ENCODE measurements at regions not wholly inside any gene's neighbourhood (a gene's known extent, or its start where the extent isn't known, plus 50 kb on each side); places are given as distances from the start of the nearest gene placed in this dataset.

GRCh38 chrX:84710611-84711010 is 208.4 kb upstream of the HDX start:
- DNase-seq (ENCODE audit: low read depth) (peak; percentile 38), FAIRE-seq (no peak)
- no peaks in the 10 kb centered on the region for H3K36me3 ChIP-seq (ENCODE audit: control insufficient read depth, insufficient read depth, low read length)
- H3K4me3 ChIP-seq (ENCODE audit: low read depth, low read length) = no peak overlapping the region
- H3K27me3 ChIP-seq (ENCODE audit: control insufficient read depth, insufficient read depth, low read length) = no peaks in the 10 kb centered on the region
- no peak for TF ChIP-seq CTCF (IDR thresholded peaks at IDR 0.05; ENCODE audit: insufficient read depth, low read length, severe bottlenecking)

DNA sequence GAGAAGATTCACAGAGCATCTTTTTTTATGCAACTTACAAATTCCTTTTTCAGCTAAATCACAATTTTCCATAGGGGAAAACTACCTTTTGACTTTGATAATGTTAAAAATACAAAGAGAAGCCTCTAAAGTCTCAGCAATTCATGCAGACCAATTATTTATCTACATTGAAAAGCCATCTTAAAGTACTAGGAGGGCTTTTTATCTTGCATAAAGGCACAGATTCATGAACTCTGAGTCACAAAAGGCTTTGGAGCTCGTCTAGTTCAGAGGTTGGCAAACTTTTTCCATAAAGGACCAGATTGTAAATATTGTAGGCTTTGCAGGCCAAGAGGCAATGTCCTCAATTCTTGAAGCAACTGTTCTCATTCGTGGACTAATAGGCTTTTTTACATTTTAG is 210.4 kb upstream of the HDX start:
- H3K27me3 ChIP-seq (ENCODE audit: control insufficient read depth, insufficient read depth, low read length) = no peaks in the 10 kb centered on the region
- DNase-seq (ENCODE audit: low read depth) = no peak
- H3K36me3 ChIP-seq (ENCODE audit: control insufficient read depth, insufficient read depth, low read length) = no peaks in the 10 kb centered on the region
- TF ChIP-seq CTCF (IDR thresholded peaks at IDR 0.05; ENCODE audit: insufficient read depth, low read length, severe bottlenecking) = no peak
- H3K4me3 ChIP-seq (ENCODE audit: low read depth, low read length) = no peak overlapping the region
- no peak for FAIRE-seq

DNA sequence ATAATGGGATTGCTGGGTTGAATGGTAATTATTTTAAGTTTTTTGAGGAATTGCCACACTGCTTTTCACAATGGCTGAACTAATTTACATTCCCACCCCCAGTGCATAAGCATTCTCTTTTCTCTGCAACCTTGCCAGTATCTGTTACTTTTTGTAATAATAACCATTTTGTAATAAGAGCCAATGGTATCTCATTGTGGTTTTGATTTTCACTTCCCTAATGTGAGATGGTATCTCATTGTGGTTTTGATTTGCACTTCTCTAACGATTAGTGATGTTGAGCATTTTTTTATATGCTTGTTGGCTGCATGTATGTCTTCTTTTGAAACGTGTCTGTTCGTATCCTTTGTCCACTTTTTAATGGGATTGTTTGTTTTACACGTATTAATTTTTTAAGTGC is 213.1 kb upstream of the HDX start:
- DNase-seq (ENCODE audit: low read depth) = no peak
- Histone ChIP-seq H3K4me3 (ENCODE audit: low read depth, low read length) (no peak overlapping the region), H3K27me3 (ENCODE audit: control insufficient read depth, insufficient read depth, low read length) (no peaks in the 10 kb centered on the region), H3K36me3 (ENCODE audit: control insufficient read depth, insufficient read depth, low read length) (no peaks in the 10 kb centered on the region)
- no peak for TF ChIP-seq CTCF (IDR thresholded peaks at IDR 0.05; ENCODE audit: insufficient read depth, low read length, severe bottlenecking)
- FAIRE-seq = no peak

- Histone ChIP-seq H3K4me3 (ENCODE audit: low read depth, low read length) (no peak overlapping the region), H3K27me3 (ENCODE audit: control insufficient read depth, insufficient read depth, low read length) (no peaks in the 10 kb centered on the region), H3K36me3 (ENCODE audit: control insufficient read depth, insufficient read depth, low read length) (no peaks in the 10 kb centered on the region)
- no peak for DNase-seq (ENCODE audit: low read depth)
- FAIRE-seq = no peak
- no peak for TF ChIP-seq CTCF (IDR thresholded peaks at IDR 0.05; ENCODE audit: insufficient read depth, low read length, severe bottlenecking)
These were observed 215.1 kb upstream of the HDX start for GRCh38 chrX:84717343-84717742.

DNA sequence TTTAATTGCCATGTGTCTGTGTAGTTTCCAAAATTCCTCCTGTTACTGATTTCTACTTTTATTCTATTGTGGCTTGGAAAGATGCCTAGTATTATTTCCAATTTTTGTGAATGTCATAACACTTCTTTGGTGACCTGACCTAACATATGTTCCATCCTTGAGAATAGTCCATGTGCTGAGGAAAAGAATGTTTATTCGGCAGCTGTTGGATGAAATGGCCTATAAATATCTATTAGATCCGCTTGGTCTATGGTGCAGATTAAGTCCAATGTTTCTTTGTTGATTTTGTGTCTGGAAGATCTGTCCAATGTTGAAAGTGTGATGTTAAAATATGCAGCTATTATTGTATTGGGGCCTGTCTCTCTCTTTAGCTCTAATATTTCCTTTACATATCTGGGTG is 219.2 kb upstream of the HDX start:
- no peak for TF ChIP-seq CTCF (IDR thresholded peaks at IDR 0.05; ENCODE audit: insufficient read depth, low read length, severe bottlenecking)
- H3K4me3 ChIP-seq (ENCODE audit: low read depth, low read length) = no peak overlapping the region
- no peaks in the 10 kb centered on the region for H3K36me3 ChIP-seq (ENCODE audit: control insufficient read depth, insufficient read depth, low read length)
- DNase-seq (ENCODE audit: low read depth) (no peak), FAIRE-seq (no peak)
- no peaks in the 10 kb centered on the region for H3K27me3 ChIP-seq (ENCODE audit: control insufficient read depth, insufficient read depth, low read length)

DNA sequence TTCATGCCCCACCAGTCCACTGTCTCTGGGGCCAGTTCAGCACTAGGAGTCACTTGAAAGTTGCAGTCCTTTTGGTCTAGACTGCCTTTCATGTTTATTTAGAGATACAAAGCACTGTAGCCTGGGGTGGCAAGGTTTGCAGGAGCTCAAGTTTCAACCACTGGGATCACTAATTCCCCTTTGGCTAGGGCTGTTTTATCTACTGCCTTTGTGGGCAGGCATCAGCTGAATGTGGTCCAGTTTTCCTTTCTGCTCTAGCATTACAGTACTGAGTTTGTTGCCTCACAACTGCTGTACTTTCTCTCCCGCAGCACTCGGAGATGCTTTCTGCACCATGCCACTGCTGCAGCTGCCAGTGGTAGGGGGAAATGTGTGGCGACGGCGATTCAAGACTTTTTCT is 222.3 kb upstream of the HDX start:
- no peaks in the 10 kb centered on the region for H3K36me3 ChIP-seq (ENCODE audit: control insufficient read depth, insufficient read depth, low read length)

More for the DNA sequence above, 222.3 kb upstream of the HDX start:
- Histone ChIP-seq H3K4me3 (ENCODE audit: low read depth, low read length) (no peak overlapping the region), H3K27me3 (ENCODE audit: control insufficient read depth, insufficient read depth, low read length) (no peaks in the 10 kb centered on the region)
- FAIRE-seq (no peak), DNase-seq (ENCODE audit: low read depth) (no peak)
- TF ChIP-seq CTCF (IDR thresholded peaks at IDR 0.05; ENCODE audit: insufficient read depth, low read length, severe bottlenecking) = no peak

All from bronchial epithelial cell (primary cell).